Endothelial cell of umbilical vein (primary cell): ENCODE measurements at regions not wholly inside any gene's neighbourhood (a gene's known extent, or its start where the extent isn't known, plus 50 kb on each side); places are given as distances from the start of the nearest gene placed in this dataset.

ENCODE experiments used
- EZH2 ChIP-seq: IDR thresholded peaks from 2 replicates; pipeline ENCODE4 v1.6.1; 2012; ENCODE audit warnings: borderline replicate concordance, low read depth, mild to moderate bottlenecking, moderate library complexity, low read length, inconsistent platforms; ENCODE audit not compliant: severe bottlenecking
- POLR2A ChIP-seq: IDR thresholded peaks from 2 replicates; pipeline ENCODE4 v1.6.1; 2012; ENCODE audit warnings: low read depth, mild to moderate bottlenecking, control low read depth, low read length
- POLR2AphosphoS5 ChIP-seq: IDR thresholded peaks from 2 replicates; pipeline ENCODE4 v1.6.1; 2012; ENCODE audit warnings: low read depth, mild to moderate bottlenecking, control low read depth, low read length, moderate library complexity; ENCODE audit not compliant: insufficient read depth
- TF ChIP-seq, protein P1 (sequence below), 2 donors: IDR thresholded peaks; 1 replicate in 1 of 2; 2 replicates in 1 of 2; pipeline ENCODE4 v1.5.1; 2011; ENCODE audit warnings: low read length in 2 of 2, mild to moderate bottlenecking in 2 of 2, moderate library complexity in 2 of 2, control low read depth in 1 of 2, inconsistent platforms in 1 of 2, low read depth in 1 of 2; ENCODE audit not compliant: insufficient read depth in 1 of 2; ENCODE audit errors: extremely low read depth in 1 of 2

DNA sequence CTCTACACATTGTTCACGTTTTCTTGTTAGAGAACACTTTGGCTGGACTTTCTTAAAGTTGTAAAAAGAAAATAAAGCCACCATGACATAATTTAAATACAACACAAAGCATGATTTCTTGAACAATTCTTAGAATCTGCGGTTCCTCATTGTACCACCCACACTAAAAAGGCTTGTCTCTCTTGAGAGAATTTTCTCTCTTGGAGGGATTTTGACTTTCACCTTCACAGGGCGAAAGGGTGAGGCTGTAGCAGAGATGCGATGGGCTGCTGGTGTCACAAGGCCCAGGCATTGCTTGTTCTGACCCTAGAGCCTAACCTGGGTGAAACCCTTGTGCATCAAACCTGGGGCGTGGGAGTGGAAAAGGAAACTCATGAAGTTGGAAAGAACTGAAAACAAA is 122.7 kb upstream of the RIPOR2 start:
- TF ChIP-seq, protein P1, sequence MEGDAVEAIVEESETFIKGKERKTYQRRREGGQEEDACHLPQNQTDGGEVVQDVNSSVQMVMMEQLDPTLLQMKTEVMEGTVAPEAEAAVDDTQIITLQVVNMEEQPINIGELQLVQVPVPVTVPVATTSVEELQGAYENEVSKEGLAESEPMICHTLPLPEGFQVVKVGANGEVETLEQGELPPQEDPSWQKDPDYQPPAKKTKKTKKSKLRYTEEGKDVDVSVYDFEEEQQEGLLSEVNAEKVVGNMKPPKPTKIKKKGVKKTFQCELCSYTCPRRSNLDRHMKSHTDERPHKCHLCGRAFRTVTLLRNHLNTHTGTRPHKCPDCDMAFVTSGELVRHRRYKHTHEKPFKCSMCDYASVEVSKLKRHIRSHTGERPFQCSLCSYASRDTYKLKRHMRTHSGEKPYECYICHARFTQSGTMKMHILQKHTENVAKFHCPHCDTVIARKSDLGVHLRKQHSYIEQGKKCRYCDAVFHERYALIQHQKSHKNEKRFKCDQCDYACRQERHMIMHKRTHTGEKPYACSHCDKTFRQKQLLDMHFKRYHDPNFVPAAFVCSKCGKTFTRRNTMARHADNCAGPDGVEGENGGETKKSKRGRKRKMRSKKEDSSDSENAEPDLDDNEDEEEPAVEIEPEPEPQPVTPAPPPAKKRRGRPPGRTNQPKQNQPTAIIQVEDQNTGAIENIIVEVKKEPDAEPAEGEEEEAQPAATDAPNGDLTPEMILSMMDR (IDR thresholded peaks at IDR 0.05; ENCODE audit: extremely low read depth in 1 of 2, insufficient read depth in 1 of 2, low read depth in 1 of 2, low read length in 2 of 2) = no peak
- TF ChIP-seq POLR2AphosphoS5 = no peak
- no peak for TF ChIP-seq EZH2
- TF ChIP-seq POLR2A = no peak
